HG03442 (cell line): ENCODE measurements at regions not wholly inside any gene's neighbourhood (a gene's known extent, or its start where the extent isn't known, plus 50 kb on each side); places are given as distances from the start of the nearest gene placed in this dataset.

Source experiments
- ATAC-seq: cut with Tn5 transposase; IDR thresholded peaks from one replicate; pipeline ENCODE4 v1.9.1; 2021; ENCODE audit warnings: mild to moderate bottlenecking, moderate library complexity; ENCODE audit not compliant: unreplicated experiment

- ATAC-seq = no peak
Measured at GRCh38 chr15:101124731-101125451, 127.0 kb downstream of the CHSY1 start.

- no peak for ATAC-seq
Measured at GRCh38 chr15:101123222-101123910, 128.5 kb downstream of the CHSY1 start.

DNA sequence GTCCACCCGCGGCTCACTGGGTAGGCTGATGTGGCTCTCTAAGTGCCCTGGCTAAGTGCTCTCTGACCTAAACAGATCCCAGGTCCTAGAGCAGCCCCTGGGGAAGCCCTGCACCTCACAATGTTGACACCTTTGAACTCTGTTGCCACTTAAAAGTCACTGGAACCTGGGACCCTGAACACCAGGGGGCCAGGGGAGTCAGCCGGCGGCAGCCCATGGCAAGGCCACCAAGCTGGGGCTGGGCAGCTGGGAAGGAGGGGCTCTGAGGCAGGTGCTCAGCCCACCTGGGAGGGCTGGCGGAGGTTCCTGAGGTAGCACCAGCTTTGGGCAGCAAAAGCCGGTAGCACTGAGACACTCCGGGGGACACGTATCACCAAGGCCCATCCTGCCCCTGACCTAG is 129.0 kb downstream of the CHSY1 start:
- ATAC-seq = no peak

- ATAC-seq = no peak
Measured at GRCh38 chr15:101122266-101122665, 129.6 kb downstream of the CHSY1 start.

DNA sequence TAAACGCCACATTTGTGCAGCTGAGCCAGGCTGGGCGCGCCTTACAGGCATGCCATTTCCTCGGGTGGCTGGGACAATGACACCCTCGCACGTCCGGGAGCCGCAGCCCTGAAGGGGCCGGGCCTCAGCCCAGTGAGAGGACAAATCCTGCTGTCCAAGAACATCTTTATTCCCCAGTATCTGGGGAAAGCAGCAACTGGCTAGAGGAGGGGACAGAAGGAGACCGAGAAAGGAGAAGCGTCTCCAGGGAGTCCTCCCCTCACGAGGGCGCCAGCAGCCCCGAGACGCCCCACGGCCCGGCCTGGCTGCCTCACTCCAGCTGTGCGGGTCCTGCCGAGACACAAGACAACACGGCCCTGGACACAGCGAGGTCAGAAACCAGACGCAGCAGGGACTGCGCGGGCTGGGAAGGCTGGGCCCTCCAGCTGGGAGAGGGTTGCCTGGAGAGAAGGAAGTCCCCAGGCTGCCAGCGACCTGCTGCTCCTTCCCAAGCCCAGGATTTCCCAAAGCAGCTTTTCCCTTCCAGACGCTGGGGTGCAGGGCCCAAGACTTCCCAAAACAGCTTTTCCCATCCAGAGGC is 130.2 kb downstream of the CHSY1 start:
- ATAC-seq = peak; percentile 65

DNA sequence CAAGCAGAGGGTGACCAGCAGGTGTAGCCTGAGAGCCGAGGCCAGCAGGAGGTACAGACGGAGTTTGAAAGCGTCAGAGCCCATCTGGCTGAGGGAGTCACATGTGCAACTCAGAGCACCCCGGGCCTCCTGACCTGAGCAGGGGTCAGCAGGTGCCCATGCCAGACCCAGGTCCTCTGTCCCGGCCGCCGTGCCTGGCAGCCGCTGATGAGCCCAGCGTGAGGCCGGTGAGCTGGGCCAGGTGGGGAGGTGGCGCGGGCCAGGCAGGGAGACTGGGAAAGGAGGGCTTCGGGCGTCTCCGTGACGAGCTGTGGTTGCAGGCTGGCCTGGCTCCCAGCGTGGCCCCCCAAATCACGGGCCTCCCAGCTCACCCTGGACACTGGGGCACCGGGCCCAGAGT is 130.9 kb downstream of the CHSY1 start:
- no peak for ATAC-seq

- ATAC-seq = no peak
Measured at GRCh38 chr15:101120473-101120872, 131.4 kb downstream of the CHSY1 start.
